ENCODE measurements at regions not wholly inside any gene's neighbourhood (a gene's known extent, or its start where the extent isn't known, plus 50 kb on each side); places are given as distances from the start of the nearest gene placed in this dataset.

GRCh38 chr3:29033511-29033910, 247.4 kb upstream of the RBMS3 start:
- FAIRE-seq (no peak), DNase-seq (ENCODE audit: insufficient read length, low spot score) (no peak)
- TF ChIP-seq PAX5 (IDR thresholded peaks at IDR 0.05; ENCODE audit: insufficient read depth, low read length, severe bottlenecking): no peak
- no peak for TF ChIP-seq POLR2AphosphoS5 (IDR thresholded peaks at IDR 0.05; ENCODE audit: low read depth, low read length)
- TF ChIP-seq SPI1 (IDR thresholded peaks at IDR 0.05; ENCODE audit: low read depth, low read length): no peak
- no peak for TF ChIP-seq POU2F2 (IDR thresholded peaks at IDR 0.05; ENCODE audit: low read depth, low read length)
- no peak for TF ChIP-seq TAF1 (IDR thresholded peaks at IDR 0.05; ENCODE audit: low read depth, low read length)
- no peak for TF ChIP-seq POLR2A (IDR thresholded peaks at IDR 0.05; ENCODE audit: low read depth, low read length)

DNA sequence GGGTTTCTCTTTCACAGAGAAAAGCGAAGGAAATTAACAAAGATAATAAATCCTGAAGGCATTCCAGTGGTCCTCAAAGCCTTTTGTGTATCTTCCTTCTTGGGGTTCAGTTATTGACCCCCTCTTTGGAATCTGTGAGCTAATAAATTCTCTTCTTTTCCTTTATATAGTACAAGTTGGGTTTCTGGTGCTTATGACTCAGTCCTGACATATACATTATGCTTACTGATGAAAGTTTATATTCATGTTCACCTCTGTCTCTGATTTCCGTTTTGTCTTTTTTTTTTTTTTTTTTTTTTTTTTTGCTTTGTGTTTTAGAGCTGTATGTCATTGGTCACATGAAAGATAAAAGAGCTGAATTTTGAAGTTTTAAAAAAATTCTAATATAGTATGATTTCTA, 230.7 kb upstream of the RBMS3 start:
- FAIRE-seq (no peak), DNase-seq (ENCODE audit: insufficient read length, low spot score) (no peak)
- TF ChIP-seq POLR2AphosphoS5 (IDR thresholded peaks at IDR 0.05; ENCODE audit: low read depth, low read length) (no peak), TAF1 (IDR thresholded peaks at IDR 0.05; ENCODE audit: low read depth, low read length) (no peak), PAX5 (IDR thresholded peaks at IDR 0.05; ENCODE audit: insufficient read depth, low read length, severe bottlenecking) (no peak), POLR2A (IDR thresholded peaks at IDR 0.05; ENCODE audit: low read depth, low read length) (no peak), POU2F2 (IDR thresholded peaks at IDR 0.05; ENCODE audit: low read depth, low read length) (no peak), SPI1 (IDR thresholded peaks at IDR 0.05; ENCODE audit: low read depth, low read length) (no peak)

DNA sequence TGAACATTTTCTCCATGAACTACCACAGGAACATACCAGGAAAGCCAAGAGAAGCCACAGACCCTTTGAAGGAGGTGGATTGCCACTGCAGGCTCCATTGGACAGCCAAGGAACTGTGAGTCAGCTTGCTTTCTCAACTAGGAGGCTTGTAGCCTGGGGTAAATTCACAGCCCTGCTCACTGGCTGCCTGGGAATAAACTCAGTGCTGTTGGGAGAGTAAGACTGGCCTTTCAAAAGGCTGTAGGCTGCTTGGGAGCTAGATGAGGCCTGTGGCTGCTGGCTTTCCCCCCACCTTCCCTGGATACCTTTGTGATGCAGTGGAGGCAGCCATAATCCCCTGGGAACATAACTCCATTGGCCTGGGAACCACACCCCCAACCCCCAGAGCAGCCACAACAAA, 223.5 kb upstream of the RBMS3 start:
- FAIRE-seq: no peak
- TF ChIP-seq TAF1 (IDR thresholded peaks at IDR 0.05; ENCODE audit: low read depth, low read length) (no peak), POU2F2 (IDR thresholded peaks at IDR 0.05; ENCODE audit: low read depth, low read length) (no peak), PAX5 (IDR thresholded peaks at IDR 0.05; ENCODE audit: insufficient read depth, low read length, severe bottlenecking) (no peak), POLR2A (IDR thresholded peaks at IDR 0.05; ENCODE audit: low read depth, low read length) (no peak), POLR2AphosphoS5 (IDR thresholded peaks at IDR 0.05; ENCODE audit: low read depth, low read length) (no peak), SPI1 (IDR thresholded peaks at IDR 0.05; ENCODE audit: low read depth, low read length) (no peak)
- no peak for DNase-seq (ENCODE audit: insufficient read length, low spot score)

- DNase-seq (ENCODE audit: insufficient read length, low spot score): no peak
- no peak for FAIRE-seq
- no peak for TF ChIP-seq POLR2AphosphoS5 (IDR thresholded peaks at IDR 0.05; ENCODE audit: low read depth, low read length)
- no peak for TF ChIP-seq TAF1 (IDR thresholded peaks at IDR 0.05; ENCODE audit: low read depth, low read length)
- no peak for TF ChIP-seq SPI1 (IDR thresholded peaks at IDR 0.05; ENCODE audit: low read depth, low read length)
- TF ChIP-seq POU2F2 (IDR thresholded peaks at IDR 0.05; ENCODE audit: low read depth, low read length): no peak
- TF ChIP-seq POLR2A (IDR thresholded peaks at IDR 0.05; ENCODE audit: low read depth, low read length): no peak
- TF ChIP-seq PAX5 (IDR thresholded peaks at IDR 0.05; ENCODE audit: insufficient read depth, low read length, severe bottlenecking): no peak
Observed at GRCh38 chr3:29064085-29064484, 216.8 kb upstream of the RBMS3 start.

DNA sequence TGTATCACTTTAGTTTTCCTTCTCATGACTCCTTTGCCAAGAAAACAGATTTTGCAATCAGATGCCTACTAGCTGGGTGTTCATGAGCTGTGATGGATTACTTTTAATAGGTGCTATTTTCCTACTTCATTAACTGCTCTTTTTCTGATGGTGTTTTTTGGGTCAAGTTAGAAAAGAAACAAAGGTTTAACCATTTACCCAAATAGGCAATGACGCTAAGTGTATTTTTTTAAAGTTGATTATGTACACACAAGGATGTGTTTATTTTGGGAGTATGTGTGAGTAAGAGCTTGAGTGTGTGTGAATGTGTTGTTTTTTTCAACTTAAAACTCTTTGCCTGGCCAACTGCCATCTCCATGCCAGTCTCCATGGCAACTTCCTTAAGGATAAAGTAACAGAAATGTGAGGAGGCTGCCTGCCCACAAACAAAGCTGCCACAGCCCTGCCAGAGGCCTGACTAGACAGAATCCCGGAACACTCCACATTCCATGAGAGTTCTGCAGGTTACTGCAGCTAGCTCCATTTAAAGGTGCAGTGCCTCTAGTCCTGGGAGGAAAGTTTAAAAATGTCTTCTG, 215.6 kb upstream of the RBMS3 start:
- DNase-seq (ENCODE audit: insufficient read length, low spot score) (no peak), FAIRE-seq (no peak)
- no peak for TF ChIP-seq POLR2A (IDR thresholded peaks at IDR 0.05; ENCODE audit: low read depth, low read length)
- no peak for TF ChIP-seq POLR2AphosphoS5 (IDR thresholded peaks at IDR 0.05; ENCODE audit: low read depth, low read length)
- no peak for TF ChIP-seq POU2F2 (IDR thresholded peaks at IDR 0.05; ENCODE audit: low read depth, low read length)
- no peak for TF ChIP-seq SPI1 (IDR thresholded peaks at IDR 0.05; ENCODE audit: low read depth, low read length)
- TF ChIP-seq TAF1 (IDR thresholded peaks at IDR 0.05; ENCODE audit: low read depth, low read length): no peak
- no peak for TF ChIP-seq PAX5 (IDR thresholded peaks at IDR 0.05; ENCODE audit: insufficient read depth, low read length, severe bottlenecking)

DNA sequence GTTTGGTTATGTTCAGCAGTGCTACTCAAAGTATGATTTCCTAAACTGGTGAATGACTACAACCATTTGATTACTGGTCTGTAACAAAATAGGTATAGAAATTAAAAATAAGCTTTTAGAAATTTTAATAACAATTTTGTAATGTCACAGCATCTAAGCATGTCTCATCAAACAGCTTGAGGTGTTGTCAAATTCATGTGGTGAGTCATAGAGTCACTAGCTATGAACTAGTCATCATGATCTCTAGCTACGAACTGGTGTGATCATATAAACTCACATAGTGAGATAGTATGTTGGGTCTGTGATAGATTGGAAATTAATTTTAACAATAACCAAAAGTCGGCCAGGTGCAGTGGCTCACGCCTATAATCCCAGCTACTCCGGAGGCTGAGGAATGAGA, 213.9 kb upstream of the RBMS3 start:
- no peak for FAIRE-seq
- DNase-seq (ENCODE audit: insufficient read length, low spot score): no peak
- TF ChIP-seq POLR2AphosphoS5 (IDR thresholded peaks at IDR 0.05; ENCODE audit: low read depth, low read length) (no peak), SPI1 (IDR thresholded peaks at IDR 0.05; ENCODE audit: low read depth, low read length) (no peak), TAF1 (IDR thresholded peaks at IDR 0.05; ENCODE audit: low read depth, low read length) (no peak), POLR2A (IDR thresholded peaks at IDR 0.05; ENCODE audit: low read depth, low read length) (no peak), PAX5 (IDR thresholded peaks at IDR 0.05; ENCODE audit: insufficient read depth, low read length, severe bottlenecking) (no peak), POU2F2 (IDR thresholded peaks at IDR 0.05; ENCODE audit: low read depth, low read length) (no peak)

- DNase-seq (ENCODE audit: insufficient read length, low spot score) (no peak), FAIRE-seq (no peak)
- TF ChIP-seq SPI1 (IDR thresholded peaks at IDR 0.05; ENCODE audit: low read depth, low read length) (no peak), POLR2A (IDR thresholded peaks at IDR 0.05; ENCODE audit: low read depth, low read length) (no peak), PAX5 (IDR thresholded peaks at IDR 0.05; ENCODE audit: insufficient read depth, low read length, severe bottlenecking) (no peak), POU2F2 (IDR thresholded peaks at IDR 0.05; ENCODE audit: low read depth, low read length) (no peak), POLR2AphosphoS5 (IDR thresholded peaks at IDR 0.05; ENCODE audit: low read depth, low read length) (no peak), TAF1 (IDR thresholded peaks at IDR 0.05; ENCODE audit: low read depth, low read length) (no peak)
Observed at GRCh38 chr3:29070959-29071634, 209.8 kb upstream of the RBMS3 start.

DNA sequence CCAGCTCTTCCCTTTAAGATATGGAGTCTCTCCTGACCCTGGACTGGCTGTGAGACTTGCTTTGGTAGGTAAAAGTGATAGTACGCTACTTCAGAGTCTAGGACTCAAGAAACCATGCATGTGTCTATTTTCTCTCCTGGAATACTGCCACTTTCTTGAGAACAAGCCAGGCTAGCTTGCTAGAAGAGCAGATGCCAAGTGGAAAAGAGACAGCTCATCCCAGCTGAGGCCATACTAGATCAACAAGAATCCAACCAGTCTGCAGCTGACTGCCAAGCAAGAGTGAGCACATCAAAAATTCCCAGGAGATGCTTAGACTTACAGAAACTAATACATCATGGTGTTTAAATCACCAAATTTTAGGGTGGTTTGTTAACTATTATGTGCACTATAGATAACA, 208.3 kb upstream of the RBMS3 start:
- no peak for FAIRE-seq
- TF ChIP-seq POU2F2 (IDR thresholded peaks at IDR 0.05; ENCODE audit: low read depth, low read length) (no peak), TAF1 (IDR thresholded peaks at IDR 0.05; ENCODE audit: low read depth, low read length) (no peak), SPI1 (IDR thresholded peaks at IDR 0.05; ENCODE audit: low read depth, low read length) (no peak), PAX5 (IDR thresholded peaks at IDR 0.05; ENCODE audit: insufficient read depth, low read length, severe bottlenecking) (no peak), POLR2A (IDR thresholded peaks at IDR 0.05; ENCODE audit: low read depth, low read length) (no peak), POLR2AphosphoS5 (IDR thresholded peaks at IDR 0.05; ENCODE audit: low read depth, low read length) (no peak)
- no peak for DNase-seq (ENCODE audit: insufficient read length, low spot score)

DNA sequence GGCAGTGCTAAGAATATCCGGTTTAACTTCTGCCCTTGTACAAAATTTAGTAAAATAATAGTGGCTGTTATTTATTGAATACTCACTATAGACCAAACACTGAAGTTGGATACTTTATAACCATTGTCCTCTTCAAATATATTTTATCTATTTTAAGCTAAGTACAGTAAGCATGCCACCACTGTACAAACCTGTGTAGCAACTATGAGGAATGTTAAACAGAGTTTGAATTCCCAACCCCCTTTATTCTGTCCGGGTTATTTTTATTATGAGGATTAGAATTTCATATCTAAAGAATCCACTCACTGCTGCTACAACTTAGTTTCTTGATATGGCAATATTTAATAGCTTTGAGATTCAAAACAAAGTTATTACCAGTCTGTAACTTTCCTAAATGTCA, 203.5 kb upstream of the RBMS3 start:
- no peak for DNase-seq (ENCODE audit: insufficient read length, low spot score)
- FAIRE-seq: no peak
- TF ChIP-seq PAX5 (IDR thresholded peaks at IDR 0.05; ENCODE audit: insufficient read depth, low read length, severe bottlenecking) (no peak), SPI1 (IDR thresholded peaks at IDR 0.05; ENCODE audit: low read depth, low read length) (no peak), POLR2AphosphoS5 (IDR thresholded peaks at IDR 0.05; ENCODE audit: low read depth, low read length) (no peak), POU2F2 (IDR thresholded peaks at IDR 0.05; ENCODE audit: low read depth, low read length) (no peak), POLR2A (IDR thresholded peaks at IDR 0.05; ENCODE audit: low read depth, low read length) (no peak), TAF1 (IDR thresholded peaks at IDR 0.05; ENCODE audit: low read depth, low read length) (no peak)

Measured in GM12891 (cell line).